ENCODE measurements at regions not wholly inside any gene's neighbourhood (a gene's known extent, or its start where the extent isn't known, plus 50 kb on each side); places are given as distances from the start of the nearest gene placed in this dataset.

DNA sequence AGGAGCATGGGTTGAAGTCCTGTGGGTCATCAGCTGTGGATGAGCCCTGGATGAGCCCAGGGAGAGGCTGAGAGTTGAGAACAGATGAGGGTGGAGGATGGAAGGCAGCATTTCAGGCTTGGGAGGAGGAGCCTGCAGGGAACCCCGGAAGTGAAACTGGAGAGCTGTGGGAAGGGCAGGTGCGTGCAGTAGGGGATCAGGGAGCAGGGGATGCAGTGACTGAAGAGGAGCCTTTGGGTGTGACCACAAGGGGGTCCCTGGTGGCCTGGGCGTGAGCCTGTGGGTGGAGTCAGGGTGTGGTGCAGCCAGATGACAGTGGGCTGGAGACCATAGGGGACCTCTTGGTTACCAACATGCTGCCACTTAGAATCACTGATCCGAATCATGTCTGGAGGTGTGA lies 115.5 kb downstream of the PAPOLA start (continued):
- TF ChIP-seq, protein P1, sequence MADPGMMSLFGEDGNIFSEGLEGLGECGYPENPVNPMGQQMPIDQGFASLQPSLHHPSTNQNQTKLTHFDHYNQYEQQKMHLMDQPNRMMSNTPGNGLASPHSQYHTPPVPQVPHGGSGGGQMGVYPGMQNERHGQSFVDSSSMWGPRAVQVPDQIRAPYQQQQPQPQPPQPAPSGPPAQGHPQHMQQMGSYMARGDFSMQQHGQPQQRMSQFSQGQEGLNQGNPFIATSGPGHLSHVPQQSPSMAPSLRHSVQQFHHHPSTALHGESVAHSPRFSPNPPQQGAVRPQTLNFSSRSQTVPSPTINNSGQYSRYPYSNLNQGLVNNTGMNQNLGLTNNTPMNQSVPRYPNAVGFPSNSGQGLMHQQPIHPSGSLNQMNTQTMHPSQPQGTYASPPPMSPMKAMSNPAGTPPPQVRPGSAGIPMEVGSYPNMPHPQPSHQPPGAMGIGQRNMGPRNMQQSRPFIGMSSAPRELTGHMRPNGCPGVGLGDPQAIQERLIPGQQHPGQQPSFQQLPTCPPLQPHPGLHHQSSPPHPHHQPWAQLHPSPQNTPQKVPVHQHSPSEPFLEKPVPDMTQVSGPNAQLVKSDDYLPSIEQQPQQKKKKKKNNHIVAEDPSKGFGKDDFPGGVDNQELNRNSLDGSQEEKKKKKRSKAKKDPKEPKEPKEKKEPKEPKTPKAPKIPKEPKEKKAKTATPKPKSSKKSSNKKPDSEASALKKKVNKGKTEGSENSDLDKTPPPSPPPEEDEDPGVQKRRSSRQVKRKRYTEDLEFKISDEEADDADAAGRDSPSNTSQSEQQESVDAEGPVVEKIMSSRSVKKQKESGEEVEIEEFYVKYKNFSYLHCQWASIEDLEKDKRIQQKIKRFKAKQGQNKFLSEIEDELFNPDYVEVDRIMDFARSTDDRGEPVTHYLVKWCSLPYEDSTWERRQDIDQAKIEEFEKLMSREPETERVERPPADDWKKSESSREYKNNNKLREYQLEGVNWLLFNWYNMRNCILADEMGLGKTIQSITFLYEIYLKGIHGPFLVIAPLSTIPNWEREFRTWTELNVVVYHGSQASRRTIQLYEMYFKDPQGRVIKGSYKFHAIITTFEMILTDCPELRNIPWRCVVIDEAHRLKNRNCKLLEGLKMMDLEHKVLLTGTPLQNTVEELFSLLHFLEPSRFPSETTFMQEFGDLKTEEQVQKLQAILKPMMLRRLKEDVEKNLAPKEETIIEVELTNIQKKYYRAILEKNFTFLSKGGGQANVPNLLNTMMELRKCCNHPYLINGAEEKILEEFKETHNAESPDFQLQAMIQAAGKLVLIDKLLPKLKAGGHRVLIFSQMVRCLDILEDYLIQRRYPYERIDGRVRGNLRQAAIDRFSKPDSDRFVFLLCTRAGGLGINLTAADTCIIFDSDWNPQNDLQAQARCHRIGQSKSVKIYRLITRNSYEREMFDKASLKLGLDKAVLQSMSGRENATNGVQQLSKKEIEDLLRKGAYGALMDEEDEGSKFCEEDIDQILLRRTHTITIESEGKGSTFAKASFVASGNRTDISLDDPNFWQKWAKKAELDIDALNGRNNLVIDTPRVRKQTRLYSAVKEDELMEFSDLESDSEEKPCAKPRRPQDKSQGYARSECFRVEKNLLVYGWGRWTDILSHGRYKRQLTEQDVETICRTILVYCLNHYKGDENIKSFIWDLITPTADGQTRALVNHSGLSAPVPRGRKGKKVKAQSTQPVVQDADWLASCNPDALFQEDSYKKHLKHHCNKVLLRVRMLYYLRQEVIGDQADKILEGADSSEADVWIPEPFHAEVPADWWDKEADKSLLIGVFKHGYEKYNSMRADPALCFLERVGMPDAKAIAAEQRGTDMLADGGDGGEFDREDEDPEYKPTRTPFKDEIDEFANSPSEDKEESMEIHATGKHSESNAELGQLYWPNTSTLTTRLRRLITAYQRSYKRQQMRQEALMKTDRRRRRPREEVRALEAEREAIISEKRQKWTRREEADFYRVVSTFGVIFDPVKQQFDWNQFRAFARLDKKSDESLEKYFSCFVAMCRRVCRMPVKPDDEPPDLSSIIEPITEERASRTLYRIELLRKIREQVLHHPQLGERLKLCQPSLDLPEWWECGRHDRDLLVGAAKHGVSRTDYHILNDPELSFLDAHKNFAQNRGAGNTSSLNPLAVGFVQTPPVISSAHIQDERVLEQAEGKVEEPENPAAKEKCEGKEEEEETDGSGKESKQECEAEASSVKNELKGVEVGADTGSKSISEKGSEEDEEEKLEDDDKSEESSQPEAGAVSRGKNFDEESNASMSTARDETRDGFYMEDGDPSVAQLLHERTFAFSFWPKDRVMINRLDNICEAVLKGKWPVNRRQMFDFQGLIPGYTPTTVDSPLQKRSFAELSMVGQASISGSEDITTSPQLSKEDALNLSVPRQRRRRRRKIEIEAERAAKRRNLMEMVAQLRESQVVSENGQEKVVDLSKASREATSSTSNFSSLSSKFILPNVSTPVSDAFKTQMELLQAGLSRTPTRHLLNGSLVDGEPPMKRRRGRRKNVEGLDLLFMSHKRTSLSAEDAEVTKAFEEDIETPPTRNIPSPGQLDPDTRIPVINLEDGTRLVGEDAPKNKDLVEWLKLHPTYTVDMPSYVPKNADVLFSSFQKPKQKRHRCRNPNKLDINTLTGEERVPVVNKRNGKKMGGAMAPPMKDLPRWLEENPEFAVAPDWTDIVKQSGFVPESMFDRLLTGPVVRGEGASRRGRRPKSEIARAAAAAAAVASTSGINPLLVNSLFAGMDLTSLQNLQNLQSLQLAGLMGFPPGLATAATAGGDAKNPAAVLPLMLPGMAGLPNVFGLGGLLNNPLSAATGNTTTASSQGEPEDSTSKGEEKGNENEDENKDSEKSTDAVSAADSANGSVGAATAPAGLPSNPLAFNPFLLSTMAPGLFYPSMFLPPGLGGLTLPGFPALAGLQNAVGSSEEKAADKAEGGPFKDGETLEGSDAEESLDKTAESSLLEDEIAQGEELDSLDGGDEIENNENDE (IDR thresholded peaks at IDR 0.05; ENCODE audit: insufficient replicate concordance, low read length) = no peak
- TF ChIP-seq TAF1 (IDR thresholded peaks at IDR 0.05; ENCODE audit: low read depth, low read length) (no peak), SP4 (IDR thresholded peaks at IDR 0.05; ENCODE audit: low read length) (no peak)
- TF ChIP-seq, protein P2, sequence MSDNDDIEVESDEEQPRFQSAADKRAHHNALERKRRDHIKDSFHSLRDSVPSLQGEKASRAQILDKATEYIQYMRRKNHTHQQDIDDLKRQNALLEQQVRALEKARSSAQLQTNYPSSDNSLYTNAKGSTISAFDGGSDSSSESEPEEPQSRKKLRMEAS (IDR thresholded peaks at IDR 0.05) = no peak
